H9 (cell line): ENCODE measurements at regions not wholly inside any gene's neighbourhood (a gene's known extent, or its start where the extent isn't known, plus 50 kb on each side); places are given as distances from the start of the nearest gene placed in this dataset.

Experiments used
- DNase-seq: peaks from one replicate; pipeline ENCODE4 v3.0.0-alpha.2; 2017
- H2AFZ ChIP-seq: one replicate; pipeline ENCODE4 v1.6.1; 2013; ENCODE audit warnings: mild to moderate bottlenecking, low read length, control low read depth, moderate library complexity
- H2AK5ac ChIP-seq: 2 replicates; pipeline ENCODE4 v1.6.1; 2013; ENCODE audit warnings: low read length, control low read depth, mixed read lengths; ENCODE audit not compliant: insufficient read length
- H2BK120ac ChIP-seq: one replicate; pipeline ENCODE4 v1.6.1; 2013; ENCODE audit warnings: low read depth, mild to moderate bottlenecking, low read length, control low read depth, inconsistent platforms; ENCODE audit not compliant: poor library complexity, severe bottlenecking
- H2BK12ac ChIP-seq: 2 replicates; pipeline ENCODE4 v1.6.1; 2013; ENCODE audit warnings: low read length, control low read depth, mixed read lengths, low read depth; ENCODE audit not compliant: insufficient read length
- H2BK15ac ChIP-seq: 2 replicates; pipeline ENCODE4 v1.6.1; 2013; ENCODE audit warnings: low read depth, low read length, control low read depth
- H2BK20ac ChIP-seq: one replicate; pipeline ENCODE4 v1.6.1; 2013; ENCODE audit warnings: low read depth, mild to moderate bottlenecking, low read length, control low read depth, inconsistent platforms; ENCODE audit not compliant: poor library complexity, severe bottlenecking
- H2BK5ac ChIP-seq: 2 replicates; pipeline ENCODE4 v1.6.1; 2013; ENCODE audit warnings: low read length, control low read depth, mixed read lengths; ENCODE audit not compliant: insufficient read length
- H3K14ac ChIP-seq: 2 replicates; pipeline ENCODE4 v1.6.1; 2013; ENCODE audit warnings: low read length, control low read depth; ENCODE audit not compliant: insufficient read depth
- H3K18ac ChIP-seq: 2 replicates; pipeline ENCODE4 v1.6.1; 2013; ENCODE audit warnings: low read depth, mild to moderate bottlenecking, mixed read lengths, low read length, control low read depth; ENCODE audit not compliant: insufficient read length
- H3K23ac ChIP-seq: 2 replicates; pipeline ENCODE4 v1.6.1; 2013; ENCODE audit warnings: low read length, control low read depth, mixed read lengths, low read depth; ENCODE audit not compliant: insufficient read length
- H3K23me2 ChIP-seq: 2 replicates; pipeline ENCODE4 v1.6.1; 2013; ENCODE audit warnings: low read depth, mild to moderate bottlenecking, mixed read lengths, low read length, control low read depth; ENCODE audit not compliant: insufficient read length, poor library complexity, severe bottlenecking
- H3K27ac ChIP-seq: 2 replicates; pipeline ENCODE4 v1.5.1; 2013; ENCODE audit warnings: low read length, control low read depth, mixed read lengths, low read depth; ENCODE audit not compliant: insufficient read length
- H3K27me3 ChIP-seq: 2 replicates; pipeline ENCODE4 v1.6.1; 2013; ENCODE audit warnings: low read length, control low read depth, inconsistent platforms; ENCODE audit not compliant: insufficient read depth
- H3K4ac ChIP-seq: 2 replicates; pipeline ENCODE4 v1.6.1; 2013; ENCODE audit warnings: low read depth, mild to moderate bottlenecking, control low read depth, inconsistent platforms, low read length, moderate library complexity
- H3K4me1 ChIP-seq: 2 replicates; pipeline ENCODE4 v1.6.1; 2013; ENCODE audit warnings: low read length, control low read depth, inconsistent platforms; ENCODE audit not compliant: insufficient read depth
- H3K4me2 ChIP-seq: 2 replicates; pipeline ENCODE4 v1.6.1; 2013; ENCODE audit warnings: low read length, control low read depth, mixed read lengths; ENCODE audit not compliant: insufficient read length, insufficient read depth
- H3K56ac ChIP-seq: 2 replicates; pipeline ENCODE4 v1.6.1; 2013; ENCODE audit warnings: low read depth, mild to moderate bottlenecking, mixed read lengths, low read length, control low read depth; ENCODE audit not compliant: insufficient read length
- H3K79me1 ChIP-seq: 2 replicates; pipeline ENCODE4 v1.6.1; 2013; ENCODE audit warnings: low read depth, mild to moderate bottlenecking, moderate library complexity, low read length, control low read depth, inconsistent platforms; ENCODE audit not compliant: insufficient read depth, poor library complexity, severe bottlenecking
- H3K79me2 ChIP-seq: 2 replicates; pipeline ENCODE4 v1.6.1; 2013; ENCODE audit warnings: low read length, control low read depth, inconsistent platforms; ENCODE audit not compliant: insufficient read depth
- H3K9ac ChIP-seq: 2 replicates; pipeline ENCODE4 v1.6.1; 2013; ENCODE audit warnings: low read length, control low read depth, mixed read lengths; ENCODE audit not compliant: insufficient read length; ENCODE audit errors: extremely low read depth
- H3K9me3 ChIP-seq: one replicate; pipeline ENCODE4 v1.6.1; 2013; ENCODE audit warnings: low read depth, low read length, inconsistent platforms; ENCODE audit not compliant: control insufficient read depth
- H3T11ph ChIP-seq: one replicate; pipeline ENCODE4 v1.6.1; 2013; ENCODE audit warnings: mild to moderate bottlenecking, low read length, control low read depth, inconsistent platforms
- H4K20me1 ChIP-seq: one replicate; pipeline ENCODE4 v1.6.1; 2013; ENCODE audit not compliant: control insufficient read depth, insufficient read length, insufficient read depth
- H4K5ac ChIP-seq: 2 replicates; pipeline ENCODE4 v1.6.1; 2013; ENCODE audit warnings: low read depth, mild to moderate bottlenecking, mixed read lengths, low read length, control low read depth; ENCODE audit not compliant: insufficient read length
- H4K8ac ChIP-seq: replicated peaks from 2 replicates; pipeline ENCODE4 v1.6.1; 2013; ENCODE audit warnings: low read length, control low read depth, mixed read lengths, low read depth; ENCODE audit not compliant: insufficient read length
- H4K91ac ChIP-seq: 2 replicates; pipeline ENCODE4 v1.6.1; 2013; ENCODE audit warnings: low read depth, mild to moderate bottlenecking, moderate library complexity, mixed read lengths, low read length, control low read depth; ENCODE audit not compliant: insufficient read length
- H3K27ac Mint-ChIP-seq, 3 experiments: 2 replicates in 2 of 3; 3 replicates in 1 of 3; pipeline ENCODE4 v1.8.0; 2020 to 2021; ENCODE audit warnings: mixed read lengths in 3 of 3, mild to moderate bottlenecking in 1 of 3, moderate library complexity in 1 of 3
- H3K27me3 Mint-ChIP-seq: 2 replicates; pipeline ENCODE4 v1.8.0; 2021; ENCODE audit warnings: low read depth, mild to moderate bottlenecking, moderate library complexity, mixed read lengths
- H3K36me3 Mint-ChIP-seq, 3 experiments: 2 replicates in 2 of 3; 3 replicates in 1 of 3; pipeline ENCODE4 v1.8.0; 2020 to 2021; ENCODE audit warnings: low read depth in 3 of 3, mixed read lengths in 3 of 3; ENCODE audit not compliant: insufficient read depth in 1 of 3
- H3K4me1 Mint-ChIP-seq, 2 experiments: 2 replicates each; pipeline ENCODE4 v1.8.0; 2020; ENCODE audit warnings: mixed read lengths in 2 of 2
- H3K4me3 Mint-ChIP-seq, 2 experiments: 2 replicates in 1 of 2; 3 replicates in 1 of 2; pipeline ENCODE4 v1.8.0; 2020 to 2021; ENCODE audit warnings: mild to moderate bottlenecking in 2 of 2, mixed read lengths in 2 of 2, moderate library complexity in 1 of 2
- H3K9me3 Mint-ChIP-seq, 2 experiments: 2 replicates in 1 of 2; 3 replicates in 1 of 2; pipeline ENCODE4 v1.8.0; 2020; ENCODE audit warnings: mild to moderate bottlenecking in 2 of 2, mixed read lengths in 2 of 2, moderate library complexity in 1 of 2
- WGBS: extraction: QIAGEN DNeasy Blood & Tissue Kit; methylation state at CpG from one replicate; pipeline ENCODE4 v1.1.7; 2013; ENCODE audit warnings: missing lambda C conversion rate, low lambda C conversion rate, mixed read lengths; ENCODE audit not compliant: insufficient read length; ENCODE audit errors: extremely low coverage; 5-methylcytosine and 5-hydroxymethylcytosine counted together
- TF ChIP-seq, protein P1 (sequence below): fragments of 200-600 bp; sonication (generic); conservative IDR thresholded peaks from 3 replicates; pipeline ENCODE4 v1.8.0; 2021; ENCODE audit warnings: antibody characterized with exemption, mild to moderate bottlenecking

DNA sequence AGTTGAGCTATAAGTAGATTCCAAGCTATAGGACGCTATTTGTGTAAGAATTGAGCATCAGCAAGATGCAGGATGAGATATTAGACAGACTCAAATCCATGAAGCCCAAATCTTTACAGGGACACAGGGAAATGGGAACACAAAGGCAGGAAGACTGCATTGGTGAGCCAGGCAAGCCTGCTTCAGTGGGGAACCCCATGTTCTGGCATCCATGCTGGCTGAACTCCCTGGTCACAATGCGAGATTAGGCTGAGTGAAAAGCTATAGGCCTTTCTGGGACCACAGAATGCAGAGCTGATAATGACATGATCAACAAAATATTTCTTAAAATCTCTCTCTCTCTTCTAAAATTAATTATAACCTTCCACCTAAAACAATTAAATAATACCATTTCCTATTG lies 170.5 kb downstream of the CDC14C start:
- Histone ChIP-seq H3K27ac (no peak overlapping the region), H3K56ac (no peak overlapping the region), H2BK5ac (no peak overlapping the region), H3K23ac (no peak overlapping the region), H4K8ac (no peak overlapping the region), H3K4me2 (no peak overlapping the region), H2BK12ac (no peak overlapping the region), H3K4me1 (peaks cover 6% of the 10 kb centered on the region; the same call in 1 of the 2 replicates), H3K23me2 (no peaks in the 10 kb centered on the region), H3K14ac (no peak overlapping the region), H2BK15ac (no peak overlapping the region), H3K9ac (no peak overlapping the region), H2BK20ac (no peak overlapping the region), H4K5ac (no peak overlapping the region), H4K20me1 (no peaks in the 10 kb centered on the region), H3T11ph (no peak overlapping the region), H3K27me3 (no peaks in the 10 kb centered on the region), H3K79me1 (no peaks in the 10 kb centered on the region), H2AK5ac (no peak overlapping the region), H2BK120ac (no peak overlapping the region), H3K9me3 (no peaks in the 10 kb centered on the region), H3K4ac (no peak overlapping the region), H2AFZ (no peak overlapping the region), H3K79me2 (no peaks in the 10 kb centered on the region), H3K18ac (no peak overlapping the region), H4K91ac (no peak overlapping the region)
- no peak for DNase-seq
- H3K27me3 Mint-ChIP-seq: no peaks in the 10 kb centered on the region
- no peak overlapping the region for H3K4me3 Mint-ChIP-seq
- peaks cover 4 to 13% (median 10%) of the 10 kb centered on the region in 3 experiments; a peak in 6 of 7 replicates for H3K36me3 Mint-ChIP-seq
- peaks cover 24 to 26% of the 10 kb centered on the region in 2 experiments for H3K4me1 Mint-ChIP-seq
- WGBS: no CpG with 5 or more reads among the region's 2 CpGs
- TF ChIP-seq, protein P1, sequence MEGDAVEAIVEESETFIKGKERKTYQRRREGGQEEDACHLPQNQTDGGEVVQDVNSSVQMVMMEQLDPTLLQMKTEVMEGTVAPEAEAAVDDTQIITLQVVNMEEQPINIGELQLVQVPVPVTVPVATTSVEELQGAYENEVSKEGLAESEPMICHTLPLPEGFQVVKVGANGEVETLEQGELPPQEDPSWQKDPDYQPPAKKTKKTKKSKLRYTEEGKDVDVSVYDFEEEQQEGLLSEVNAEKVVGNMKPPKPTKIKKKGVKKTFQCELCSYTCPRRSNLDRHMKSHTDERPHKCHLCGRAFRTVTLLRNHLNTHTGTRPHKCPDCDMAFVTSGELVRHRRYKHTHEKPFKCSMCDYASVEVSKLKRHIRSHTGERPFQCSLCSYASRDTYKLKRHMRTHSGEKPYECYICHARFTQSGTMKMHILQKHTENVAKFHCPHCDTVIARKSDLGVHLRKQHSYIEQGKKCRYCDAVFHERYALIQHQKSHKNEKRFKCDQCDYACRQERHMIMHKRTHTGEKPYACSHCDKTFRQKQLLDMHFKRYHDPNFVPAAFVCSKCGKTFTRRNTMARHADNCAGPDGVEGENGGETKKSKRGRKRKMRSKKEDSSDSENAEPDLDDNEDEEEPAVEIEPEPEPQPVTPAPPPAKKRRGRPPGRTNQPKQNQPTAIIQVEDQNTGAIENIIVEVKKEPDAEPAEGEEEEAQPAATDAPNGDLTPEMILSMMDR: no peak
- H3K9me3 Mint-ChIP-seq: peaks cover 0 to 6% of the 10 kb centered on the region in 2 experiments; a peak in 4 of 5 replicates
- H3K27ac Mint-ChIP-seq: no peak overlapping the region
